ENCODE measurements at regions not wholly inside any gene's neighbourhood (a gene's known extent, or its start where the extent isn't known, plus 50 kb on each side); places are given as distances from the start of the nearest gene placed in this dataset.

DNA sequence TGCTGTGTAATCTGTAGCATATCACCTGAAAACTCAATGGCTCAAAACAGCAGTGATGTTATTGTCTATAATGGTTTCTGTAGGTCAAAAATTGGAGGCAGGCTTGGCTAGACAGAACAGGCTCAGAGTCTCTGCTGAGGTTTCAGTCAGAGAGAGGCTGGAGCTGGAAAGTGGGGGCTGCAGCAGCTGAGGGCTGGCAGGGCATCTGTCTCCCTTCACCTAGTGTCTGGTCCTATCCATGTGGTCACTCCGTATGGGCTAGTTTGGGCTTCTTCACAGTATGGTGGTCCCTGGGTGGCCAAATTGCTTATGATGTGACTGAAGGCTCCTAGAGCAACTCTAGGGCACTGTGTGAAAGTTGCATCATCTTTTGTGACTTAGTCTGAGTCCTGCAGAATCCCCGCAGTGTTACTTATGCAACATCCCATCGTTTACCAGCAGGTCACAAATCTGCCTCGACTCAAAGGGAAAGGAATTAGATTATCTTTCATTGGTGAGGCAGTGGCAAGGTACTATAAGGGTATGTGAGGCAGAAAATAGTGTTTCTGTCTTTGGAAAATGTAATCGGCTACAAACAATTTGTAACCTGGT, 497.0 kb downstream of the EPHA7 start:
- TF ChIP-seq GATA3 (IDR thresholded peaks at IDR 0.05; ENCODE audit: low read depth, low read length) (no peak), GATA2 (IDR thresholded peaks at IDR 0.05; ENCODE audit: low read depth, low read length) (no peak)
